ENCODE measurements at regions not wholly inside any gene's neighbourhood (a gene's known extent, or its start where the extent isn't known, plus 50 kb on each side); places are given as distances from the start of the nearest gene placed in this dataset.

GRCh38 chr11:127531167-127531566 is 530.6 kb upstream of the KIRREL3 start:
- no peak for TF ChIP-seq CTCF (conservative IDR thresholded peaks at IDR 0.05; ENCODE audit: low read depth, low read length)
- no peak for TF ChIP-seq RAD21 (IDR thresholded peaks at IDR 0.05; ENCODE audit: low read length)
- no peak for TF ChIP-seq CEBPB (IDR thresholded peaks at IDR 0.05; ENCODE audit: low read depth, low read length)
- TF ChIP-seq POLR2A (IDR thresholded peaks at IDR 0.05; ENCODE audit: low read depth, low read length): no peak
- no peak for TF ChIP-seq MXI1 (IDR thresholded peaks at IDR 0.05; ENCODE audit: borderline replicate concordance, low read depth, low read length)
